ES-I3 (cell line): ENCODE measurements at regions not wholly inside any gene's neighbourhood (a gene's known extent, or its start where the extent isn't known, plus 50 kb on each side); places are given as distances from the start of the nearest gene placed in this dataset.
"Not testable (repeated sequence)": the region's sequence is repeated elsewhere in the genome, so short reads cannot be mapped to it uniquely, and the experiment has no call there.

ENCODE experiments used
- H3K36me3 ChIP-seq: 2 replicates; pipeline ENCODE4 v1.6.1; 2013; ENCODE audit warnings: mild to moderate bottlenecking, low read length, control low read depth, moderate library complexity; ENCODE audit not compliant: insufficient read depth
- H3K4me1 ChIP-seq: 2 replicates; pipeline ENCODE4 v1.6.1; 2013; ENCODE audit warnings: mild to moderate bottlenecking, control low read depth, low read length; ENCODE audit not compliant: insufficient read depth
- H3K9ac ChIP-seq: 2 replicates; pipeline ENCODE4 v1.6.1; 2013; ENCODE audit warnings: low read depth, mild to moderate bottlenecking, low read length, moderate library complexity
- H3K9me3 ChIP-seq: 2 replicates; pipeline ENCODE4 v1.6.1; 2013; ENCODE audit warnings: mild to moderate bottlenecking, low read length, moderate library complexity; ENCODE audit not compliant: control insufficient read depth, insufficient read depth

- H3K9me3 ChIP-seq, result no peaks in the 10 kb centered on the region
- no peaks in the 10 kb centered on the region for H3K36me3 ChIP-seq
- H3K9ac ChIP-seq, result no peak overlapping the region
- no peaks in the 10 kb centered on the region for H3K4me1 ChIP-seq
These were observed 136.9 kb upstream of the CDK6 start for GRCh38 chr7:92973293-92973731.

- Histone ChIP-seq H3K4me1 (no peaks in the 10 kb centered on the region), H3K9me3 (no peaks in the 10 kb centered on the region), H3K36me3 (no peaks in the 10 kb centered on the region), H3K9ac (no peak overlapping the region)
These were observed 136.1 kb upstream of the CDK6 start for GRCh38 chr7:92972441-92972840.

- Histone ChIP-seq H3K36me3 (no peaks in the 10 kb centered on the region), H3K9me3 (no peaks in the 10 kb centered on the region), H3K9ac (no peak overlapping the region), H3K4me1 (no peaks in the 10 kb centered on the region)
These were observed 132.7 kb upstream of the CDK6 start for GRCh38 chr7:92969061-92969460.

GRCh38 chr7:92968502-92968901 is 132.1 kb upstream of the CDK6 start:
- H3K9ac ChIP-seq, result no peak overlapping the region

GRCh38 chr7:92967238-92967637 is 130.9 kb upstream of the CDK6 start:
- no peaks in the 10 kb centered on the region for H3K9me3 ChIP-seq
- H3K36me3 ChIP-seq, result no peaks in the 10 kb centered on the region
- H3K4me1 ChIP-seq, result no peaks in the 10 kb centered on the region
- H3K9ac ChIP-seq, result no peak overlapping the region

More at GRCh38 chr7:92968502-92968901, 132.1 kb upstream of the CDK6 start:
- H3K9me3 ChIP-seq, result no peaks in the 10 kb centered on the region
- no peaks in the 10 kb centered on the region for H3K4me1 ChIP-seq
- no peaks in the 10 kb centered on the region for H3K36me3 ChIP-seq

- Histone ChIP-seq H3K4me1 (no peaks in the 10 kb centered on the region), H3K36me3 (no peaks in the 10 kb centered on the region), H3K9ac (no peak overlapping the region)
These were observed 127.8 kb upstream of the CDK6 start for GRCh38 chr7:92964141-92964540.

GRCh38 chr7:92963566-92963965 is 127.2 kb upstream of the CDK6 start:
- Histone ChIP-seq H3K9me3 (no peaks in the 10 kb centered on the region), H3K4me1 (no peaks in the 10 kb centered on the region), H3K36me3 (no peaks in the 10 kb centered on the region), H3K9ac (no peak overlapping the region)

More at GRCh38 chr7:92964141-92964540, 127.8 kb upstream of the CDK6 start:
- H3K9me3 ChIP-seq, result no peaks in the 10 kb centered on the region

GRCh38 chr7:92961961-92962360 is 125.6 kb upstream of the CDK6 start:
- Histone ChIP-seq H3K36me3 (no peaks in the 10 kb centered on the region), H3K9ac (no peak overlapping the region), H3K9me3 (no peaks in the 10 kb centered on the region), H3K4me1 (no peaks in the 10 kb centered on the region)

GRCh38 chr7:92956575-92956974 is 120.2 kb upstream of the CDK6 start:
- Histone ChIP-seq H3K4me1 (no peaks in the 10 kb centered on the region), H3K9me3 (no peaks in the 10 kb centered on the region), H3K9ac (no peak overlapping the region), H3K36me3 (no peaks in the 10 kb centered on the region)

GRCh38 chr7:92955081-92955480 is 118.7 kb upstream of the CDK6 start:
- no peaks in the 10 kb centered on the region for H3K36me3 ChIP-seq
- H3K9me3 ChIP-seq, result no peaks in the 10 kb centered on the region
- H3K9ac ChIP-seq, result no peak overlapping the region
- no peaks in the 10 kb centered on the region for H3K4me1 ChIP-seq

- Histone ChIP-seq H3K9ac (no peak overlapping the region), H3K4me1 (no peaks in the 10 kb centered on the region), H3K9me3 (no peaks in the 10 kb centered on the region), H3K36me3 (no peaks in the 10 kb centered on the region)
These were observed 117.3 kb upstream of the CDK6 start for GRCh38 chr7:92953657-92954056.

GRCh38 chr7:92949748-92950147 is 113.4 kb upstream of the CDK6 start:
- no peak overlapping the region for H3K9ac ChIP-seq
- no peaks in the 10 kb centered on the region for H3K9me3 ChIP-seq
- H3K4me1 ChIP-seq, result no peaks in the 10 kb centered on the region
- H3K36me3 ChIP-seq, result no peaks in the 10 kb centered on the region

GRCh38 chr7:92945840-92946239 is 109.5 kb upstream of the CDK6 start:
- H3K9me3 ChIP-seq, result no peaks in the 10 kb centered on the region
- no peak overlapping the region for H3K9ac ChIP-seq
- H3K4me1 ChIP-seq, result no peaks in the 10 kb centered on the region
- H3K36me3 ChIP-seq, result no peaks in the 10 kb centered on the region

- Histone ChIP-seq H3K4me1 (no peaks in the 10 kb centered on the region), H3K36me3 (no peaks in the 10 kb centered on the region), H3K9me3 (0 out of 2 replicates have a peak, but pooled peaks cover 3% of the 10 kb centered on the region), H3K9ac (no peak overlapping the region)
These were observed 108.3 kb upstream of the CDK6 start for GRCh38 chr7:92944633-92945032.

GRCh38 chr7:92942706-92943105 is 106.3 kb upstream of the CDK6 start:
- H3K4me1 ChIP-seq, H3K36me3 ChIP-seq, H3K9ac ChIP-seq, H3K9me3 ChIP-seq: not testable (repeated sequence)
